K562 (cell line): ENCODE measurements at regions not wholly inside any gene's neighbourhood (a gene's known extent, or its start where the extent isn't known, plus 50 kb on each side); places are given as distances from the start of the nearest gene placed in this dataset.

ENCODE experiments used
- ARID1B ChIP-seq: fragments of 450-650 bp; IDR thresholded peaks from 2 replicates; pipeline ENCODE4 v1.6.1; 2016; ENCODE audit warnings: antibody characterized with exemption, mild to moderate bottlenecking, inconsistent platforms
- ATF1 ChIP-seq, 2 experiments: fragments of 450-650 bp in 1 of 2; IDR thresholded peaks; 2 replicates each; pipeline ENCODE4 v1.6.1; 2016; ENCODE audit warnings: missing compliant biosample characterization in 1 of 2, missing genetic modification characterization in 1 of 2
- CBFA2T2 ChIP-seq: fragments of 450-650 bp; conservative IDR thresholded peaks from 2 replicates; pipeline ENCODE4 v1.6.1; 2017; ENCODE audit warnings: mild to moderate bottlenecking
- DDX20 ChIP-seq: fragments of 450-650 bp; IDR thresholded peaks from 2 replicates; pipeline ENCODE4 v1.6.1; 2016; ENCODE audit warnings: missing genetic modification characterization, low read depth, mild to moderate bottlenecking, missing compliant biosample characterization, moderate library complexity
- EP300 ChIP-seq: IDR thresholded peaks from 2 replicates; pipeline ENCODE4 v1.6.1; 2012; ENCODE audit warnings: low read length, improper control_type of control experiment
- ETS2 ChIP-seq: IDR thresholded peaks from 2 replicates; pipeline ENCODE4 v1.6.1; 2016; ENCODE audit warnings: borderline replicate concordance, missing genetic modification characterization, mild to moderate bottlenecking, moderate library complexity, missing compliant biosample characterization; ENCODE audit not compliant: poor library complexity, severe bottlenecking
- GABPA ChIP-seq: fragments of 200-800 bp; sonication (Bioruptor generic); conservative IDR thresholded peaks from 2 replicates; pipeline ENCODE4 v1.6.1; 2016; ENCODE audit warnings: low read depth, missing genetic modification characterization, missing compliant biosample characterization
- NR2C2 ChIP-seq, 2 experiments: fragments of 200-800 bp in 1 of 2; sonication (Bioruptor generic) in 1 of 2; sonication (generic) in 1 of 2; formaldehyde crosslinking in 1 of 2; IDR thresholded peaks; 2 replicates each; pipeline versions ENCODE4 v1.6.1 to v1.8.0; 2016 to 2022; ENCODE audit warnings: mild to moderate bottlenecking in 1 of 2, missing compliant biosample characterization in 1 of 2, missing genetic modification characterization in 1 of 2, missing genetic modification reagents in 1 of 2
- PBX2 ChIP-seq, 2 experiments: IDR thresholded peaks in 1 of 2; conservative IDR thresholded peaks in 1 of 2; 2 replicates each; pipeline ENCODE4 v1.6.1; 2016; ENCODE audit warnings: low read depth in 2 of 2, mild to moderate bottlenecking in 1 of 2, missing compliant biosample characterization in 1 of 2, missing genetic modification characterization in 1 of 2, moderate library complexity in 1 of 2
- PYGO2 ChIP-seq: fragments of 450-650 bp; IDR thresholded peaks from 2 replicates; pipeline ENCODE4 v1.6.1; 2016; ENCODE audit warnings: mild to moderate bottlenecking, missing genetic modification characterization, moderate library complexity, missing compliant biosample characterization
- RBFOX2 ChIP-seq: fragments of 200-400 bp; formaldehyde crosslinking; IDR thresholded peaks from 2 replicates; pipeline ENCODE4 v1.6.1; 2017; ENCODE audit warnings: low read depth, mild to moderate bottlenecking, low read length, moderate library complexity
- SMAD4 ChIP-seq: fragments of 250-450 bp; sonication (Bioruptor Pico); conservative IDR thresholded peaks from 2 replicates; pipeline ENCODE4 v1.8.0; 2021; ENCODE audit warnings: inconsistent platforms, mild to moderate bottlenecking, moderate library complexity
- SMARCE1 ChIP-seq: fragments of 450-650 bp; IDR thresholded peaks from 2 replicates; pipeline ENCODE4 v1.7.1; 2016; ENCODE audit warnings: mild to moderate bottlenecking
- TCF3 ChIP-seq: sonication (generic); formaldehyde crosslinking; IDR thresholded peaks from 2 replicates; pipeline ENCODE4 v1.4.0; 2020; ENCODE audit warnings: mild to moderate bottlenecking, missing genetic modification reagents
- TSHZ1 ChIP-seq: fragments of 250-450 bp; sonication (Bioruptor Pico); IDR thresholded peaks from 2 replicates; pipeline ENCODE4 v1.4.0; 2020; ENCODE audit warnings: mild to moderate bottlenecking, moderate library complexity
- ZBTB33 ChIP-seq: sonication (generic); formaldehyde crosslinking; IDR thresholded peaks from 2 replicates; pipeline ENCODE4 v1.8.1; 2023; ENCODE audit warnings: mild to moderate bottlenecking, missing genetic modification reagents
- ZNF311 ChIP-seq: fragments of 250-450 bp; sonication (Bioruptor Pico); IDR thresholded peaks from 2 replicates; pipeline ENCODE4 v1.4.0; 2020; ENCODE audit warnings: mild to moderate bottlenecking, moderate library complexity
- ZNF324 ChIP-seq: fragments of 250-450 bp; sonication (Bioruptor Pico); IDR thresholded peaks from 2 replicates; pipeline ENCODE4 v1.4.0; 2020; ENCODE audit warnings: mild to moderate bottlenecking
- ZNF444 ChIP-seq: fragments of 250-450 bp; sonication (Bioruptor Pico); IDR thresholded peaks from 2 replicates; pipeline ENCODE4 v1.4.0; 2020; ENCODE audit warnings: mild to moderate bottlenecking, moderate library complexity
- ZNF57 ChIP-seq: fragments of 450-650 bp; formaldehyde crosslinking; IDR thresholded peaks from 2 replicates; pipeline ENCODE4 v1.4.0; 2020; ENCODE audit warnings: mild to moderate bottlenecking, moderate library complexity
- ZNF79 ChIP-seq: fragments of 250-450 bp; sonication (Bioruptor Pico); IDR thresholded peaks from 2 replicates; pipeline ENCODE4 v1.4.0; 2020; ENCODE audit warnings: low read depth, mild to moderate bottlenecking, moderate library complexity

GRCh38 chr4:133598779-133599178, 449.7 kb downstream of the PCDH10 start (continued):
- TF ChIP-seq PBX2 (CRISPR knock-in tag; IDR thresholded peaks at IDR 0.05; ENCODE audit: low read depth), result no peak
- TF ChIP-seq PBX2 (tag; conservative IDR thresholded peaks at IDR 0.05; ENCODE audit: low read depth), result peak; percentile 65
- TF ChIP-seq ARID1B, result peak; percentile 61; the same call in 1 of the 2 replicates
- TF ChIP-seq ZNF79 (CRISPR knock-in tag), result 0 out of 2 replicates have a peak, but pooled peaks have one; percentile 49
- TF ChIP-seq DDX20, result peak; percentile 91
- TF ChIP-seq RBFOX2, result no peak
- TF ChIP-seq NR2C2 (CRISPR knock-in tag; IDR thresholded peaks at IDR 0.05), result no peak
- peak; percentile 47 for TF ChIP-seq NR2C2 (tag; IDR thresholded peaks at IDR 0.05)
- peak; percentile 85 for TF ChIP-seq EP300
- peak; percentile 93 for TF ChIP-seq ZNF311 (CRISPR knock-in tag)
- TF ChIP-seq ZBTB33, result no peak
- peak; percentile 65; the same call in 1 of the 2 replicates for TF ChIP-seq SMAD4
- TF ChIP-seq ETS2 (tag), result no peak
- no peak for TF ChIP-seq ZNF324
- TF ChIP-seq PYGO2, result no peak
- TF ChIP-seq TSHZ1, result peak; percentile 35; the same call in 1 of the 2 replicates
- TF ChIP-seq TCF3, result peak; percentile 20; the same call in 1 of the 2 replicates
- 0 out of 2 replicates have a peak, but pooled peaks have one; percentile 16 for TF ChIP-seq SMARCE1
- no peak for TF ChIP-seq ZNF57 (CRISPR knock-in tag)
- TF ChIP-seq ATF1 (CRISPR knock-in tag; IDR thresholded peaks at IDR 0.05), result no peak
- TF ChIP-seq ATF1 (tag; IDR thresholded peaks at IDR 0.05), result 0 out of 2 replicates have a peak, but pooled peaks have one; percentile 12
- peak; percentile 64 for TF ChIP-seq GABPA (tag)
- peak; percentile 47 for TF ChIP-seq CBFA2T2
- TF ChIP-seq ZNF444 (CRISPR knock-in tag), result no peak
